ENCODE measurements at regions not wholly inside any gene's neighbourhood (a gene's known extent, or its start where the extent isn't known, plus 50 kb on each side); places are given as distances from the start of the nearest gene placed in this dataset.

- TF ChIP-seq EZH2phosphoT487 (IDR thresholded peaks at IDR 0.05; ENCODE audit: low read depth, severe bottlenecking, unreplicated experiment) (no peak), CTCF (IDR thresholded peaks at IDR 0.05; ENCODE audit: poor library complexity) (no peak), EZH2 (IDR thresholded peaks at IDR 0.05; ENCODE audit: borderline replicate concordance) (no peak)
Observed at GRCh38 chr18:46222710-46223360, 118.7 kb downstream of the HAUS1 start.

Data from hepatocyte (in vitro differentiated cells).